GM12892 (cell line): ENCODE measurements at regions not wholly inside any gene's neighbourhood (a gene's known extent, or its start where the extent isn't known, plus 50 kb on each side); places are given as distances from the start of the nearest gene placed in this dataset.

Experiments
- POLR2A ChIP-seq: IDR thresholded peaks from 2 replicates; pipeline ENCODE4 v1.6.1; 2011; ENCODE audit warnings: low read depth, low read length, control low read depth
- POLR2AphosphoS5 ChIP-seq: IDR thresholded peaks from 2 replicates; pipeline ENCODE4 v1.6.1; 2011; ENCODE audit warnings: low read depth, low read length, control low read depth

- TF ChIP-seq POLR2AphosphoS5, result no peak
- no peak for TF ChIP-seq POLR2A
Observed at GRCh38 chr2:164285576-164285975, 335.7 kb downstream of the GRB14 start.
